Effector memory CD4-positive, alpha-beta T cell (primary cell): ENCODE measurements at regions not wholly inside any gene's neighbourhood (a gene's known extent, or its start where the extent isn't known, plus 50 kb on each side); places are given as distances from the start of the nearest gene placed in this dataset.

Source experiments
- DNase-seq, 3 donors: peaks; one replicate each; pipeline ENCODE4 v3.0.0-alpha.2; 2020
- H3K27ac ChIP-seq: 2 replicates; pipeline ENCODE4 v1.7.0; 2013; ENCODE audit warnings: mild to moderate bottlenecking, low read length, moderate library complexity; ENCODE audit not compliant: insufficient read depth, poor library complexity, severe bottlenecking
- H3K27me3 ChIP-seq: replicated peaks from 2 replicates; pipeline ENCODE4 v1.7.0; 2013; ENCODE audit warnings: mild to moderate bottlenecking, low read length; ENCODE audit not compliant: insufficient read depth, control insufficient read depth, poor library complexity, severe bottlenecking
- H3K36me3 ChIP-seq: 2 replicates; pipeline ENCODE4 v1.7.0; 2013; ENCODE audit warnings: mild to moderate bottlenecking, low read length, moderate library complexity; ENCODE audit not compliant: control insufficient read depth, insufficient read depth
- H3K4me1 ChIP-seq: 2 replicates; pipeline ENCODE4 v1.7.0; 2013; ENCODE audit warnings: low read length, mild to moderate bottlenecking; ENCODE audit not compliant: control insufficient read depth, insufficient read depth, poor library complexity, severe bottlenecking
- H3K4me3 ChIP-seq: 2 replicates; pipeline ENCODE4 v1.7.0; 2013; ENCODE audit warnings: low read length, low read depth, mild to moderate bottlenecking; ENCODE audit not compliant: insufficient read depth, poor library complexity, severe bottlenecking
- H3K9me3 ChIP-seq: 2 replicates; pipeline ENCODE4 v1.7.0; 2013; ENCODE audit warnings: mild to moderate bottlenecking, low read length, moderate library complexity; ENCODE audit not compliant: control insufficient read depth

DNA sequence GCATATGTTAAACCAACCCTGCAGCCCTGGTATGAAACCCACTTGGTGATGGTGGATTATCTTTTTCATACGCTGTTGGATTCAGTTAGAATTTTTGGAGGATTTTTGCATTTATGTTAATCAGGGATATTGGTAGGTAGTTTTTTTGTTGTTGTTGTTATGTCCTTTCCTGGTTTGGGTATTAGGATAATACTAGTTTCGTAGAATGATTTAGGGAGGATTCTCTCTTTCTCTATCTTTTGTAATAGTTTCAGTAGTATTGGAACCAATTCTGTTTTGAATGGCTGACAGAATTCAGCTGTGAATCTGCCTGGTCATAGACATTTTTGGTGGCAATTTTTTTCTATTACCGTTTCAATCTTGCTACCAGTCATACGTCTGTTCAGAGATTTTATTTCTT lies 305.4 kb downstream of the IDS start:
- no peak overlapping the region for H3K27ac ChIP-seq
- no peaks in the 10 kb centered on the region for H3K4me1 ChIP-seq
- no peaks in the 10 kb centered on the region for H3K36me3 ChIP-seq
- DNase-seq, result no peak
- no peaks in the 10 kb centered on the region for H3K9me3 ChIP-seq
- no peaks in the 10 kb centered on the region for H3K27me3 ChIP-seq
- no peak overlapping the region for H3K4me3 ChIP-seq

DNA sequence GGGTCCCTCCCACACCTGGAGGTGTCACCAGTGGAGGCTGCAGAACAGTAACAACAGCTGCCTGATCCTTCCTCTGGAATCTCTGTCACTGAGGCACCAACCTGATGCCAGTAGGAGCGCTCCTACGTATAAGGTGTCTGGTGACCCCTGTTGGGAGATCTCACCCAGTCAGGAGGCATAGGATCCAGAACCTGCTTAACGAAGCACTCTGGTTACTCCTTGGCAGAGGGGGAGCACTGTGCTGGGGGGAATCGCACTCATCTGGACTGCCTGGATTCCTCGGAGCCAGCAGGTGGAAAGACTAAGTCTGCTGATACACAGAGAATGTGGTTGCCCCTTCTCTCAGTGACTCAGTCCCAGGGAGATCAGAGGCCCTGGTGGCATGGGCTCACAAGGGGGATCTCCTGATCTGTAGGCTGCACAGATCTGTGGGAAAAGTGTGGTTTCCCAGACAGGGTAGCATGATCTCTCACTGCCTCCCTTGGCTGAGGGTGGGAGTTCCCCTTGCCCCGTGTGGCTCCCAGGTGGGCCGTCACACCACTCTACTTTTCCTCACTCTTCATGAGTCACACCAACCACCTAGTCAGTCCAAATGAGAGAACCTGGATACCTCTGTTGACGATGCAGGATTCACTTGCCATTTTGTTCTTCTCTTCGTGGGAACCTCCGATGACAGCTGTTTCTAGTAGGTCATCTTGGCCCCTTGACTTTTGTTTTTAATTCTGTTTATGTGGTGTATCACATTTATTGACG lies 305.9 kb downstream of the IDS start:
- DNase-seq, result no peak
- no peaks in the 10 kb centered on the region for H3K36me3 ChIP-seq
- H3K27me3 ChIP-seq, result no peaks in the 10 kb centered on the region
- no peak overlapping the region for H3K4me3 ChIP-seq
- no peak overlapping the region for H3K27ac ChIP-seq
- no peaks in the 10 kb centered on the region for H3K4me1 ChIP-seq
- H3K9me3 ChIP-seq, result no peaks in the 10 kb centered on the region

- Histone ChIP-seq H3K27ac (no peak overlapping the region), H3K4me3 (no peak overlapping the region), H3K27me3 (no peaks in the 10 kb centered on the region), H3K36me3 (no peaks in the 10 kb centered on the region), H3K4me1 (no peaks in the 10 kb centered on the region), H3K9me3 (no peaks in the 10 kb centered on the region)
- DNase-seq, result no peak
Measured at GRCh38 chrX:149185087-149185486, 320.0 kb downstream of the IDS start.

DNA sequence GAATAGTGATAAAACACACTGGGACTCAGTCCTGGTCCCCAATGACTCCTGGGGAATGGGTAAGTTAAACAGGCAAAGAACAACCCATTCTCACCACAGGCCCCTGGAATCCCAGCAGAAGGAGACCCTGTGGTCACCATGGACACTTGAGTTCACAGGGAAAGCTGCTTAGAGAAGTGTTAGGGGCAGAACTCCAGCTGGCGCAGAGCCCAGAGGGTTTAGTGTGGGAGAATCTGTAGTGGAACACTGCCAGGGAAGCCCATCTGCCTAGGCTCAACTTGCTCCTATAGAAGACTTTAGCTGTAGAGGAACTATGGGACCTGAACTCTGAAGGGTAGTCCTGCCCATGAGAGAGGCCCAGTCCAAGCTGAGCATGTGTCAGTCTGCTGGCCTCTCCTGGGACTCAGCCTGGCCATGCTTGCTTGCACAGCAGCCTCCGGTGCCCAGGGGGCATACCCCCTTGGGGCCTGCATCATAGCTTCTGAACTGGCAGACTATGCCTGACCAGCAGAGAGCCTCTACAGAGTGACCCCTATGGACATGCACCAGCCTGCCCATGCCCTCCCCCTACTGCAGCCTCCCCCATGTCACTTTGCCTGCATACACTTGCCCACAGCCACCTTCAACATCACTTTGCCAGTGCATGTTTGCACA lies 343.5 kb downstream of the IDS start:
- no peaks in the 10 kb centered on the region for H3K27me3 ChIP-seq
- H3K9me3 ChIP-seq, result no peaks in the 10 kb centered on the region
- H3K36me3 ChIP-seq, result no peaks in the 10 kb centered on the region
- DNase-seq, result no peak
- H3K27ac ChIP-seq, result no peak overlapping the region
- no peak overlapping the region for H3K4me3 ChIP-seq
- H3K4me1 ChIP-seq, result no peaks in the 10 kb centered on the region

GRCh38 chrX:149157976-149158375 lies 347.1 kb downstream of the IDS start:
- DNase-seq, result no peak
- Histone ChIP-seq H3K4me3 (no peak overlapping the region), H3K36me3 (no peaks in the 10 kb centered on the region), H3K27me3 (no peaks in the 10 kb centered on the region), H3K9me3 (no peaks in the 10 kb centered on the region), H3K27ac (no peak overlapping the region), H3K4me1 (no peaks in the 10 kb centered on the region)

DNA sequence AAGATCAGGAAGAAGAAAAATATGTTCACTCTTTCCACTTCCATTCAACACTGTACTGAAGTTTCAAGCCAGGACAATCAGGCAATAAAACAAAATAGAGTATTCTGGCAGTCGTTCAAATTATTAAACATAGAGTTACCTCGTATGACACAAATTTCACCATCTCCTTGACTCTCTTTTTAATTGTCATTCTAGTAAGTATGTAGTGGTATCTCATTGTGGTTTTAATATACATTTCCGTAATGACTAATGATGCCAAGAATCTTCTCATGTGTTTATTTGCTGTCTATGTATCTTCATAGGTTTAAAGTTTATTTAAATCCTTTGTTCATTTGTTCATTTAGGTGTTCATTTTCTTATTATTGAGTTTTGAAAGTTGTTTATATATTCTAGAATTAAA lies 352.2 kb downstream of the IDS start:
- H3K27me3 ChIP-seq, result no peaks in the 10 kb centered on the region
- no peaks in the 10 kb centered on the region for H3K9me3 ChIP-seq
- DNase-seq, result no peak
- H3K4me1 ChIP-seq, result no peaks in the 10 kb centered on the region
- no peak overlapping the region for H3K27ac ChIP-seq
- H3K36me3 ChIP-seq, result no peaks in the 10 kb centered on the region
- H3K4me3 ChIP-seq, result no peak overlapping the region

DNA sequence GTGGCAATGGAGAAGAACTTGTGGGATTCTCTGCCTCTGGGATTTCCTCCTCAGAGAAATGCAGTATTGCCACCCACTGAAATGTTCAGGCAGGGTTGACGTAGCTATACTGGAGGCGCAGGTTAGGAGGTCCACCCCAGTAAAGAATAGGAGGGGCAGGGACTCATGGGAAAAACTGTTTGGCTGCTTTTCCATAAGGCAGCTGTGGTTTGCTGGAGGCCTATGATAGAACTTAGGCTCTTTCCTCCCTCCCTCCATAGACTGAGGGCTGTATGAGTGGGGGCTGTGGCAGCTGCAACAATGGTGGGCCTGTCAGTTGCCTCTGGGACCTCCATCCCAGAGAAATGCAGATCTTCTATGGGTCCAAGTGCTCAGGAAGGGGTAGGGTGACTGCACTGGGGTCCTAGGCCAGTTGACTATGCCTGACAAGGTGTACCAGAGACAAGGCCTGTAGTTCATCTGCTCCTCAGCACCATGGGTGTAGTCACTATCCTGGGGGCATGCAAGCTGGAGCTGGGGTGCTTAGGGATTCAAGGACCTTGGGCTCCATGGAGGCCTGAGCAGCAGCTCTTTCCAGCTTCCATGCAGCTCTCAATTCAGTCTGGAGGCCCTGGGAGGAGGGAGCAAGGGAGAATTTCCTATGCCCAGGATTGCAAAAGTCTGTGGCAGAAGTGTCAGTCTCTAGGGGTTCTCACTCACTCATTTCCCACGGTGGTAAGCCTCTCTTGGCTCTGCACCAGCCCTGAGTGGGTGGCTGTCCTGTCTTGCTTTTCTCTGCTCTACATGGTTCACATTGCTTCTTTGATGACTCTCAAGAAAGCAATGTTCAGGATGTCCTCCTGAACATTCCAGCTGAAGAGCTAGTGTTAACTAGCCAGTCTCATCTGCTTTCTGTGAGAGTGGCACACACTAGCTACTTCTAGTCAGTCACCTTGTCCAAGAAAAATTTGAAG lies 353.0 kb downstream of the IDS start:
- H3K27ac ChIP-seq, result no peak overlapping the region
- no peaks in the 10 kb centered on the region for H3K36me3 ChIP-seq
- no peaks in the 10 kb centered on the region for H3K27me3 ChIP-seq
- no peak overlapping the region for H3K4me3 ChIP-seq
- DNase-seq, result no peak
- no peaks in the 10 kb centered on the region for H3K4me1 ChIP-seq
- H3K9me3 ChIP-seq, result no peaks in the 10 kb centered on the region

- DNase-seq, result no peak
- Histone ChIP-seq H3K36me3 (no peaks in the 10 kb centered on the region), H3K4me1 (no peaks in the 10 kb centered on the region), H3K4me3 (no peak overlapping the region), H3K27me3 (no peaks in the 10 kb centered on the region), H3K9me3 (no peaks in the 10 kb centered on the region), H3K27ac (no peak overlapping the region)
Measured at GRCh38 chrX:149145845-149146285, 359.2 kb downstream of the IDS start.

- Histone ChIP-seq H3K27me3 (no peaks in the 10 kb centered on the region), H3K4me3 (no peak overlapping the region), H3K9me3 (no peaks in the 10 kb centered on the region), H3K4me1 (no peaks in the 10 kb centered on the region), H3K36me3 (no peaks in the 10 kb centered on the region), H3K27ac (no peak overlapping the region)
- DNase-seq, result no peak
Measured at GRCh38 chrX:149131774-149132173, 373.3 kb downstream of the IDS start.

DNA sequence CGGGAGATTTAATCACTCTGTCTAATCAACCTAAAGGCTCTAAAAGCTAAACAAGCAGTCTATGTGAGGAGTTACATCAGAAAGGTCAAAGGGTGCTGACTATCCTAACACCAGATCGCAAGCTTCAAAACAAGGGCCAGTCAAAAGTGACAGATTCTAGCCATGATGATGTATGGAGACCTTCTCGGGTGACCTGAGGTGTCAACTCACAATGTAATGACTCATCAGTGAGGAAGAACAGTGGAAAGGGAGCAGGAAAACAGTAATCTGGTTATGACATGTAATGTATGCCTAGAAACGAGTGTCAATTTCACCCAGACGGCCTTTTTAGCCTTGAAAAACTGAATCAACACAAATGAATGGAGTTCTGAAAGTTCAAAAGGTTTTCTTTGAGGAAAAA lies 375.3 kb downstream of the IDS start:
- H3K27ac ChIP-seq, result no peak overlapping the region
- H3K27me3 ChIP-seq, result no peaks in the 10 kb centered on the region
- no peaks in the 10 kb centered on the region for H3K9me3 ChIP-seq
- H3K4me3 ChIP-seq, result no peak overlapping the region
- no peaks in the 10 kb centered on the region for H3K4me1 ChIP-seq
- no peak for DNase-seq
- H3K36me3 ChIP-seq, result no peaks in the 10 kb centered on the region
